ENCODE measurements at regions not wholly inside any gene's neighbourhood (a gene's known extent, or its start where the extent isn't known, plus 50 kb on each side); places are given as distances from the start of the nearest gene placed in this dataset.

DNA sequence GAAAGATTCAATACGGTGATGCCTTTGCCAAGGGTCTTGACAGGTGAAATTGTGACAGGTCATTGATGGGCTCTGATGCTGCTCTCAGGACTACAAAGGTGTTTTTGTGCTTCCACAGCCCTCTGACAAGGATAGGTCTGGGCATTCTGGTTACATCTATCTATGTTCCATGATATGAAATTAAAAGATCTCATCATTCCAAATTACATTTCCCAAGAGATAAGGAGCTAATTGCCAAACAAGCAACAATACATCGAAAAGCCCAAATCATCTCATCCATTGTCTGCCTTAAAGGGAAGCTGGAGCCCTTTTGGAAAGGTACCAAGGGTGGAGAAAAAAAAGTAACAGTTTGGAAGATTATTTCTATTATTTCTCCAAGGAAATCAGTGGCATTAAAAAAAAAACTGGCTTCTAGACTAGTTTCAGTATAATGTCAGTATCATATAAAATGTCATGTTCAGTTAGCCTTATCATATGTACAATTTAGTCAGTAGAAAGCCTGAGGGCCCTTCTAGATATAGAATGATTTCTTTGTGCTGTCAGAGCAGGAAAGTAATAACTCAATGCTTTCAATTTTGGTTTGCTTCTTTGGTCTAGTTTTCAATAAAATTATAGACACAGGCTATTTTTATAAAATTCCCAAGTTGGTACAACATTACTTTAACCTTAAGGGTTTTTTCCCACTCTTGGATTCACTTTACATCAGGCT lies 224.5 kb upstream of the GPRIN3 start:
- TF ChIP-seq CTCF (IDR thresholded peaks at IDR 0.05; ENCODE audit: insufficient read depth, low read depth, low read length, missing control alignments), result no peak
- H3K4me3 ChIP-seq (ENCODE audit: low read depth, low read length), result no peak overlapping the region
- DNase-seq (ENCODE audit: low read depth), result no peak

GRCh38 chr4:89528526-89529133 lies 221.0 kb upstream of the GPRIN3 start:
- TF ChIP-seq CTCF (IDR thresholded peaks at IDR 0.05; ENCODE audit: insufficient read depth, low read depth, low read length, missing control alignments), result no peak
- no peak for DNase-seq (ENCODE audit: low read depth)
- no peak overlapping the region for H3K4me3 ChIP-seq (ENCODE audit: low read depth, low read length)

- no peak for TF ChIP-seq CTCF (IDR thresholded peaks at IDR 0.05; ENCODE audit: insufficient read depth, low read depth, low read length, missing control alignments)
- no peak for DNase-seq (ENCODE audit: low read depth)
- H3K4me3 ChIP-seq (ENCODE audit: low read depth, low read length), result no peak overlapping the region
These were observed 214.2 kb upstream of the GPRIN3 start for GRCh38 chr4:89521826-89522225.

DNA sequence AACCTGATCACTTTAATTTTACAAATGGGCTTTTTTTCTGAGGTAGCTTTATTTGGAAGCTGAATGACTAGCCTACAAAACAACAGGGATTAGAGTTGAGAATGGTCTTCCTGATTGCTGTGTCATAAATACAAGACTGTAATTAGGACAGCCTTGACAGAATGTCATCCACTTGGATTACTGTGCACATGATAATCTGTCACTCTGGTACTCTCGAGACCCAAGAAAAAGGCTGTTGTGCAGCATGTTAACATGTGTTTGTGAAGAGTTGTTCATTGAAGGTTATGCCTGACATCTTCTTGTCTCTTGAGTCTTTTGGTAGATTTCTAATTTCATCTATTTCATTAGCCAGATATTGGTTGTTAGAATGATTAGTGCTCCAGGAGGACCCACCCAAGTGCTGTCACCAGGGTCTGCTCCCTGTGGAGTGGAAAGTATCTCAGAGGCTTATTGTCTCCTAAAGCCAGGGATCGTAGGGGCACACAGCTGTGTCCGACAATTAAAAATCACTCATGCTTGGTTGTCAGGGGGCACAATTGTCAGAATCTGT lies 212.2 kb upstream of the GPRIN3 start:
- H3K4me3 ChIP-seq (ENCODE audit: low read depth, low read length), result no peak overlapping the region
- no peak for TF ChIP-seq CTCF (IDR thresholded peaks at IDR 0.05; ENCODE audit: insufficient read depth, low read depth, low read length, missing control alignments)
- DNase-seq (ENCODE audit: low read depth), result no peak

DNA sequence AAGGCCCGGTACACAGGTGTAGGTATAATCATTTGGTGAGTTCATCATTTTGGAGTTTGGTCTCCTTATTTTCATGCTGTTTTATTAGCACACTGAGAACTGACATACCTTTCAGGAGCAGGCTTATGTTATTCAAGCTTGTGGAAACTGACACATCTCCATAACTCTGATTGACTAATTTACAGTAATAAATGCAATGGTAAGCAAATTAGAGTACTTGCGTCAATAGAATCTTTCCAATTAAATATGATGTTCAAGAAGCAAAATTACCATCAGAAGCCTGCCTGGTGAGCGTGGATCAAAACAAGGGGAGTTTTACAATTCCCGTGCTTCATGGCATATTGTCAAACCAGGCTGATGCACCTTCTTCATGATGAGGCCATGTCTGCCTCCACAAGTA lies 210.7 kb upstream of the GPRIN3 start:
- no peak for DNase-seq (ENCODE audit: low read depth)
- no peak for TF ChIP-seq CTCF (IDR thresholded peaks at IDR 0.05; ENCODE audit: insufficient read depth, low read depth, low read length, missing control alignments)
- H3K4me3 ChIP-seq (ENCODE audit: low read depth, low read length), result no peak overlapping the region

GRCh38 chr4:89514811-89515210 lies 207.2 kb upstream of the GPRIN3 start:
- DNase-seq (ENCODE audit: low read depth), result no peak
- H3K4me3 ChIP-seq (ENCODE audit: low read depth, low read length), result no peak overlapping the region
- no peak for TF ChIP-seq CTCF (IDR thresholded peaks at IDR 0.05; ENCODE audit: insufficient read depth, low read depth, low read length, missing control alignments)

All from GM12865 (cell line).